HCEC 1CT (cell line): ENCODE measurements at regions not wholly inside any gene's neighbourhood (a gene's known extent, or its start where the extent isn't known, plus 50 kb on each side); places are given as distances from the start of the nearest gene placed in this dataset.

Experiments used
- DNase-seq: peaks from one replicate; pipeline ENCODE4 v3.0.0-alpha.2; 2017

DNA sequence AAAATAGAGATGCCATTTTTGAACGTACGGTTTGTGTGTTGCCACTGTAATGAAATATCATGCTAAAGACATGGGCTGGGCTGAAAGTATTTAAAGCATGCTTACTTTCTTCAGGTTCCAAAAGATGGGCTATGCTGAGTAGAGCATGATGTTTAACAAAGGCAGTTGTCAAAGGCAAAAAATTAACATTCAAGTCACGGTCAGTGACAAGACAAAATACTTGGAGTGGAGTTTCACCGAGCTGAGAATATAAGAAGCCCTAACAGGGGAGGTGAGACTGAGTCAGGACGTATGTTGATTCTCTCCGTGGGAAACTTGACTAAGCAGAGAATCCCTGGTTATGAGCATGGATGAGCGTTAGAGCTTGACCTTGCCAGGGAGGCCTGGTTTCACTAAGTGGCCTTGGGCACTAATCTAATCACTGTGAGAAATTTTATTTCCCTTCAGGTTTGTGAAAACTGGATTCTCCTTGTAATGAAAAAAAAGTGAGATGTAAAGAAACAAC, 218.2 kb upstream of the ADAMTS9 start:
- no peak for DNase-seq

DNA sequence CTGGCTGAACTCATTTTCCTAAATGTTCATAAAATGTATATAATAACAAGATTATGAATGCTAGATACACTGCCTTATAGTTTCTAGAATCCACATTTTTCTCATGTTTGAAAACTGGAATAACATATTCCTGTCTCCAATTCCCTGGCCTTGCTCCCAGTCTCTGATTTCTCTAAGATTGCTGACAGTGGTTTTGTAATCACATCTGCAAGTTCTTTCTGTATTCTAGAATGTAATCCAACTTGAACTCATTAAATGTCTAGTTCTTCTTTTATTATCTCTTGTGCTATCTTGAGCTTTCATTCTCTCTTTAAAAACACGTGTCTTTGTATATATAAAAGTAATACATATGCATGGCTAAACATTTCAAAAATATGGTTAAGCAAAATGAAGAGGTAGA, 215.2 kb upstream of the ADAMTS9 start:
- no peak for DNase-seq

DNA sequence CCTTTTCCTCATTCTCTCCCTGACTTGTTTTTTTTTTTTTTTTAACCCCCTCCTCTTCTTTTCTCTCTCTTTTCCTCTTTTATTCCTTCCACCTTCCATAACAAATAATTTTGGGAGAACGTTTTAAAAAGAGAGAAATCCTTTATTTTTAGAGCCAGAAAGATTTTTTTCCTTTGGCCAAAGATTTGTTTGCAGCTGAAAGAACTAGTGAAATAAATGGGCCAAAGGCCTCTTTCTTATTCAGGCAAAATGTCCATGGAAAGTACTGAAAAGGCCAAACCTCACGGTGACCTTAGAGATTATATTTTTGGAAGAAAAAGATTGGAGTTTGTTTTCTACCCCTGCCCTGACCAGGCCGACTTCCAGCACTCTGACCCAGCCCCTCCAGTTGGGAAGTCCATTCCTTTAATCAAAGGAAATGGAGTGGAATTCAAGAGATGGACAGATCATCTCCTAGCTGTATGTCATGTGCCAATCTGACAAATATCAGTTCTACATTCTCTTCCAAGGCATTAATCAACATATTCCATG, 214.3 kb upstream of the ADAMTS9 start:
- DNase-seq, result no peak

DNA sequence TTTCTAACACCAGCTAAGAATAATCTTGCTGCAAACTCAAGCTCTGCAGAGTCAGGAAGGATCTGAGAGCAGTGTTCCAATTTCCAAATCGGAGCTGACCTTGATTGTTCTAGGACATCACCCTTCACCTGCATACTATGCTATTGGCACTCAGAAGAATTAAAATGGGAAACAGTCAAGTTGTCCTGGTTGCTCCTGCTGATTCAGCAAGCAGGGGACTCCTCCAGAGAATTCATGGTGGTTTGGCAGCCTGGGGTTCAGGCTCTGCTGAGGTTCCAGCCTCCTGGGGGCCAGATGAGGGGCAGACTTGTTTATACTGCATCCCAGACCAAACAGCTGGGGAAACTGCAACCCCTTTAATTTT, 213.7 kb upstream of the ADAMTS9 start:
- DNase-seq, result no peak

DNA sequence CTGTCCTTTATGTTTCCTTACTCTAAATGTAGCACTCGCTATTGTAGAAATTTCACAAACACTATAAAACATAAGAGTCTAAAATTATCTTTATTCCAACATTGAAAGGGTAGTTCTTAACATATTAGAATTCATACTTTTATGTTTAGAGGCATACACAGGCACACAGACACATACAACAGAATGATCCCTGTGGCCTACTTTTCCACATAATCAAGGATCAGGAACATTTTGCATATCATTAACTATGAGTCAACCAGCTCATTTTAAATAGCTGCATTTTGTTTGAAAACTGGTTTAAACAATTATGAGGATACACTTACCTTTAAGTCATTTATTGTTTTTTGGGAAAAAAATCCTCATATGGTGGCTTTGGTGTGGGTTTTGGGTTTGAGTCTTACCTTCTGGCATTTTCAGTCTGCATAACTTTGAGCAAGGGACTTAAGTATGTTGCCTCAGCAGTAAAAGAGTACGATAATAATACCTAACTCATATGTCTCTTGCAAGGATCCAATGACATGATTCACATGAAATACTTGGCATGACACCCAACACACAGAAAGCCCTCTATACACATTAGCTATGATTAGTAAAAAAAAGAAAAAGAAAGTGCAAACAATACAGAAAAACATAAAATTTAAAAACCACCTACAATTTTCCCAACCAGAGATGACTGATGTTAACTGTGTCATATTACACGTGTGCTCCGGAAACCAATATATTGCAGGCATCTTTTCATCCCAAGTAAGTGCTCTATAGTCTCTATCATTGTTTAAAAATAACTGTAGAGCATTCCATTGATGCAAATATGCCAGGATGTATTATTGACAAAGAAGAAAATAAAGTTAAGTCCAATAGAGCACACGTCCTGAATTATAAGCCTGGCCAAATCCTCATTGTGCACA, 213.1 kb upstream of the ADAMTS9 start:
- peak; percentile 49 for DNase-seq

DNA sequence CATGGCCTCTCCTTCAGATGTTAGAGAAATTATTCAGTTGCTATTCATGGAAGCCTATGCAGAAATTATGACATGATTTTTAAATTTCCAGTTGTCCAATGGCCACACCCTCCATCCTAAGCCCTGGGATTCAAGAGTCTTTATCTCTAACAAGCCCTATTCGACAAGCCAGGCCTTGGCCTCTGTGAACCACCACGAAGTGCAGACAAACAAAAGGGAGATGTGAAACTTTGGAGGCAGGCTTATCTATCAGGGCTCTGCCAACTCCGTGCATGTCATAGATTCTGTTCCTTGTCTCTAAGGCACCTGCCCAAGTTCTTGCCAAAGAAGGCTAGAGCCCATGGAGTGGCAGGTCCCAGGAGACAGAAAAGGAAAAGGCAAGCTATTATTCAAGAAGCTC, 212.4 kb upstream of the ADAMTS9 start:
- no peak for DNase-seq

DNA sequence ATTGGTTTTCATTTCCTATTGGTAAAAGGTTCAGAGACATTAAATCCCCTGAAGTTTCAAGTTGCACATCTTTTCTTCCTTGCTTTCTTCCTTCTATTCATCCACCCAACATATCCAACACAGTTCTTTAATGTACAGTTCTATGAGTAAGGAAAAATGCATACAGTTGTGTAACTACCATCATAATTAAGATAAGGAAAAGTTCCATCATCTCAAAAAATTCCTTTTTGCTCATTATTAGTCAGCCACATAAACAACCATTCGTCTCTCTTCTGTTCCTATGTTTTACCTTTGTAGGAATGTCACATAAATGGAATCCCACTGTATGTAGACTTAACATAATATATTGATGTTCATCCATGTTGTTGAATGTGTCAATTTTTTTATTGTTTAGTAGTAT, 211.1 kb upstream of the ADAMTS9 start:
- DNase-seq, result peak; percentile 27

DNA sequence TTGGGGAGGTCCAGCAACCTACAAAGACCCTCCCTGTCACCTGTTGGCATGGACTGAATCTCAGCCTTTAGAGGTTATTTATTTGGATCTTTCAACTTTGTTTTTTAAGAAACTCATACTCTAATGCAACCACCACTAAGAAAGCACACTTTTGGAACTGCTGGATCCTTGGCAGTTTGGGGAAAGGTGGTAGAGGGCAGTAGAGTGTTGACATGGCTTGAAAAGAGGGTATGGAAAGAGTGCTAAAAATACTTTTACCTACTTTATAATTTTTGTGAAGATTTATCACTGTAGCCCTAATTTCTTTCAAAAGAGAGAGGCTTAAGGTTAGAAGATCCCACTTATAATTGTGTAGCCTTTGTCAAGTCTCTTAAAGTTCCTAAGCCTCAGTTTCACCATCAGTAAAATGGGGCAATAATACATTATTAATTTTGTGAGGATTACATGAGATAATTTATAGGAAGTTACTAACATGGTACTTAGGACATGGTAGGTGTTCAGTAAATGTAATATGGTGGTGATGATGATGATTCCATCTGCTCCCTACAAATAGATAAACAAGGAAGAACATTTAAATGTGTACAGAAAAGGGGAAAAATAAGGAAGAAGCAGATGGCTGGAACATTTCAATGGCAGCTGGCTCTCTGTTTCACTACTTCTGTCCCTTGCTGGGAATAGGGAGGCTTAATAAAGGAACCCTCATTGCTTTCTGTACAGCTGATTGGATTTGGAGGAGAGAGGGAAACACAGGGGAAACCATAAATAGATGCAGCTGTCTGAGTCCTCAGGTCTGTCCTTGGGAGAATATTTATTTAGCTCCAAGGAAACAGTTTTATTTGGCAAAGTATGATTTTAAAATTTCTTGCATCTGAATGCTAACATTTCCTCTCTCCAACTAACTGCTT, 208.4 kb upstream of the ADAMTS9 start:
- DNase-seq, result no peak

DNA sequence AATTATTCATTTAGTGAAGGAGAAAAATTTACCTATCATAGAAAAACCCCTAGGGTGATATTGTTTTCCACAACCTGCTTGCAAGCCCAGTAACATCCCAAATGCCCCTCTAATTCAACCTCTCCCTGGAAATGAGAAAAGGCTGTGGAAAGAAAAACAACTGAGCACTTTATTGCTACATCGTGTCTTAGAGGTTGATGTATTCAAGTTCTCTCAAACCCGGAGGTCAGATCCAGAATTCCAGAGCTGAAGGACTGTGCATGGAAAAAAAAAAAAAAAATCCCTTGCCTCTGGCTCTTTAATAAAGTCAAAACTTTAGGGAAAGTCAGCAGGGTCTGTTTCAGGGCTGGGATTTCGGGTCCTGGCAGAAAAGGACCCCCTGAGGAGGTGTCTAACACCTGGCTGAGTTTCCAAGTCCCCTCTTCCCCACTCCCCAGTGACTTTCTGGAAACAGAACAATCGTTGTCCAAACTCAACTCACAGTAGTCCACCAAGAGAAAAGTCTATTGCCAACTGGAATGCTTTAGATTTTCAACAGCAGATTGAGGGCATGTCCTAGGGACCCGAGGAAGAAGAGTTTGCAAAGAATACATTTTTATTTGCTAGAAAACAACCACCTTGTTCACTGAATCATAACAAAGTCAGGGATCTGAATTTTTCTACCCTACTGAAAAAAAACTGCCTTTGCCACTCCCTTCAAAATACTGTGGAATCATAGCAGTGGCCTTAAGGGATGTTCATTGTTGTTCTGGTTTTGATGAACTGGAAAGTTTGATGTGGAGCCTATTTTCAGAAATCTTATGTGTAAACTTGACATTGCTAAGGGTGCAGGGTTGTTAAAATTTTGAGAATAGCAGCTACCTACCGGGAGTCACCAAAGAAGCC, 207.5 kb upstream of the ADAMTS9 start:
- DNase-seq, result no peak

DNA sequence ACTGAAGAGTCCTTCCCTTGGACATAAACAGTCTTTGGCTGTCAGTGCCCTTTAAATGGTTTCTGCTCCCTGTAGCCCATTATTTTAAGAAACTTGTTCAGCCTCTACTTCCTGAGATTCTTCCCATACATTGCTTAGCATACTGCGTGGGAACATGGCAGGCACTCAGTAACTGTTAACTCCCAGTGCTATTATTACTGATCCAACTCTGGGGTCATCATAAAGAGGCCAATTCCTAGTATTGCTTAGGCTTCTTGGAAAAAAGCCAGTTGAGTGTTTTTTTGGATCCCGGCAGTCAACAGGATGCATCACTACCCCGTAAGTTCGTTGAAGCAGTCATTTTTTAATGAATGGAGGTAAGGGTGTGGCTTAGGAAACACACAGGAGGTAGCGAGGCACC, 206.2 kb upstream of the ADAMTS9 start:
- DNase-seq, result no peak

DNA sequence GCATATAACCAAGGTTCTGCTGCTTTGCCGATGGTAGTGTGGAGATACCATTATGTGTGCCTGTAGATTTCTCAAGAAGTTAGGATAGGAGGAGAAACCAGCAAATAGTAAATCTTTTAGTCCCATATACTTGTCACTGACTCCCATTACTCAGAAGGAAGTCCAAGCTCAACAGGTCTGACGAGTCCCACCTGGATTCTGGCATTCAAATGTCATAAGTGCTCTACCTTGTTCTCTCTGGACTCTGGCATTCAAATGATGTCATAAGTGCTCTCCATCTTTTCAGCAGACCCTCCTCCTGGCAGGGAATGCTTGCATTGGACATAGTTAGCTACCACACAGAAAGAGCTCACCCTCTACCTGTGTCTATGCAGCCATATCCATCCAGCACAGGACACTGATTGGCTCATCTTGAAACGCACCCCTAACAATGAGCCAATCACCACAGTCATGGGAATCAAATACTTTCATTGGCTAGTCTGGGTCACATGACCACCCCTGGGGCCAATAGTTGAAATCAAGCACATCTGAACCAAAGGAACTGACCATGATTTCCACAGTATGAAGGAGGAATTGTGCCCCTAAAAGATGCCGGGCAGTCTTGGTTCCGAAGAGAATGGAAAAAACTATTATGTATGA, 205.0 kb upstream of the ADAMTS9 start:
- no peak for DNase-seq

DNA sequence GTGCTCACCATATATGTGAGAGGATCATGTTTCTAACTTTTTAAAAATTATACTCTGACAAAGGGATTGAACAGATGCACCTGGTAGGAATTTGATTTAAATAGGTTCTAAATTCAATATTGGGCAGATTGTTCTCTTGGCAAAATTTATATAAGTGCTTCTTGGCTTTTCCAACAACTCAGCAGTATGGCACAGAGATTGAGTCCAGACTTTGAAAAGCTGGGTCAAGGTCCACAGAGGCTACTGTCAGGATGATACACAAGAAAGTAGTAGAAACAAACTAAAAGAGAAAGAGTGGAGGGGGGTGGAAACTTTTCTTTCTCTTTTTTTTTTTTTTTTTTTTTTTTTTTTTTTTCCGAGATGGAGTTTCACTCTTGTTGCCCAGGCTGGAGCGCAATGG, 203.2 kb upstream of the ADAMTS9 start:
- DNase-seq, result no peak

DNA sequence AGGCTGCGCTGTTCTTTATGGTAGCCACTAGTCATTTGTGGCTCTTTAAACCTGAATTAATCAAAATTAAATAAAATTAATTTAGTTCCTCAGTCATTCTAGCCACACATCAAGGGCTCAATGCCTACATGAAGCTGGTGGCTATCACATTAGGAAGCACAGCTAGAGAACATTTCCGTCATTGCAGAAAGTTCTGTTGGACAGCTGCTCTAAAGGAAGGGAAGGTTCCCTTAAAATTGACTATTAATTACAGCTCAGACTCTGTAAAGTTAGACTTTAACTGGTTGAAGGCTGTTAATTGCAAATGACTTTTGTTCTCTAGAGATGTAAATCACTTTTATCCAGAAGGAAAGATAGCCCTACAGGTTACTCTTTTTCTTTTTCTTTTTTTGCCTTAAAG, 202.7 kb upstream of the ADAMTS9 start:
- no peak for DNase-seq

DNA sequence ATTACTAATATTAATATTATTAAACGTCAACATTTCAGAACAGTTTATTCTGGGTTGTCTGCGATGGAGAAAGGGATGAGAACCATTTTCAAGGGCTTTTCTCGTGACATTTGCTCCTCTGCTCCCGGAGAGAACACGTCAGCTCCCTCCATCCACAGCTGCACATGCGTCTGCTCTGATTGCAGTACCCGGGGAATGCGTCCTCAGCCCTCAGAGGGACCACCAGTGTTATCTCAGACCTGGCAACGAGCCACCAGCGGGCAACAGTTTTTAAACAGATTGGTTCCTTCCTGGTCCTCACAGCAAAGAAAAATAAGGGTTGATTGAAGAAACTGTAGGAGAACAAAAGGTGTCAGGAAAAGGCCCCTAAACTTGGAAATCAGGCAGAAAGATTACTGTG, 202.2 kb upstream of the ADAMTS9 start:
- DNase-seq, result no peak

DNA sequence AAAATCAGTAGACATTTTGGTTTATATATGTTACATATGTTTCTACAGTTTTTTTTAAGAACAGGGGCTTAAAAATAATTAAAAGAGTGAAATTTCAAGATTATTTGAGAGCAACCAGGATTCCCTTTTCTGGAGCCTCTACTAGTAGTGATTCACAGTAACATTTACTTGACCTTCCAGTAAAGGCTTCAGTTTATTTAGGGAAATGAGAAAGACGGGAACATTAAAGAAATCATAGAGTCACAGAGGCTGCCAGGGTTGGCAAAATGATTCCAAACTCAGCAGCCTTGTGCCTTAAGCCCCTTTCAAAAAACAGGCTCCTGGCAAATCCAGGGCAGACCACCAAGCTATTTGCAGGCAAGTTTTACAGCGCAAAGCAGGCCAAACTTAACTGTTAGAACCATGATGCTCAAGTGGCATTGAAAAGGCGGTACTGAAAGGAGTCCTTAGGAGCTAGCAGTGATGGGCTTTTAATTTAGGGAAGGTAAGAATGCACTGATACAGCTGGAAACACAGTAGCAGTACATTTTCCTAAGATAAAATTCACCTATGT, 201.1 kb upstream of the ADAMTS9 start:
- DNase-seq, result no peak

DNA sequence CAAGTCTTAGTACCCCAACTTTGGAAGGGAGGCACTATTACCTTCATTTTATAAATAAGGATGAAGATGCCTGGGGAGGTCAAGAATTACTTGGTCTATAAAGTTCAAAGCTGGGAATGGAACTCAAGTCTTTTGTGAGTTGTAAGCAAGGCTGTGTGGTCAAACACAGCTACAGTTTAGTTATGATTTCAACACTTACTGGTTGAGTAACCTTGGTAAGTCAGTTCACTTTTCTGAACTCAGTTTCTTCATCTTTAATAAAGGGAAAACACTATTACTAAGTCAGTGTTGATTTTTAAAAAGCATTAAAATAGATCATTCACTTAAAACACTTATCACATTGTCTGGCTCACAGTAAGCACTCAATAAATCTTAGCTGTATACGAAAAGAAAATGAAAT, 200.4 kb upstream of the ADAMTS9 start:
- no peak for DNase-seq

DNA sequence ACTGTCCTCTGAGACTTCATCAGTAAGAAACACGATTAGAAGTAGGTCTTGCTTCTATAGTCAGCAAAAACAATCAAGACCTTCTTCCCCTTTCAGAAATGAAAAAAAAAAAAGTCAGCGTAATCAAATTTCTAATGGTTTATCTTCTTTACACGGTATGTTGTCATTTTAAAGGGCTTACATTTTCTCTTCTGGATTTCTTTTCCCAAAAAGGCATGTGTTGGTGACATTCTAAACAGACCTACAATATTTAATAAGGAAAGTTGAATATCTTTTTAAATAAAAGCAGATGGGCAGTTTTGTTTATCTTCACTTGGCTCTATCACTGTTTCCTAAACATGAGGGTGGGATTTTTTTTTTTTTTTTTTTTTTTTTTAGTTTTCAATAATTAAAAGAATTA, 197.3 kb upstream of the ADAMTS9 start:
- DNase-seq, result no peak

DNA sequence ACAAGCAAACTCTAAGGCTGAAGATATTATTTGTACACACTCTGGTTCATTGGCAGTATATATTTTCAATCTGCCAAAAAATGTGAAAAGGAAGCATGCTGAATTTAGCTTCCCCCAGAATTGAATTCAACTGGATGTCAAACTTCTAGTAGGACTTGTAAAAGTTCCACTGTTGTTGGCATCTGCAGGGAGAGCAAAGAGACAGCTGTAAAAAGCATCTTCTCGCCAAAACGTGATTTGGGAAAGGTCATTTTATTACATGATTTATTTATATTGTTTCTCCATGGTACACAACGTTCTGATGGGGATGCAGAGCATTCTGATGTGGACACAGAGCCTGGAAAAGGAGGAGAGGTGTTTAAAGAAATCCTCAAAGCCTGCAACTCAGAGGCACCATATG, 196.7 kb upstream of the ADAMTS9 start:
- DNase-seq, result no peak

DNA sequence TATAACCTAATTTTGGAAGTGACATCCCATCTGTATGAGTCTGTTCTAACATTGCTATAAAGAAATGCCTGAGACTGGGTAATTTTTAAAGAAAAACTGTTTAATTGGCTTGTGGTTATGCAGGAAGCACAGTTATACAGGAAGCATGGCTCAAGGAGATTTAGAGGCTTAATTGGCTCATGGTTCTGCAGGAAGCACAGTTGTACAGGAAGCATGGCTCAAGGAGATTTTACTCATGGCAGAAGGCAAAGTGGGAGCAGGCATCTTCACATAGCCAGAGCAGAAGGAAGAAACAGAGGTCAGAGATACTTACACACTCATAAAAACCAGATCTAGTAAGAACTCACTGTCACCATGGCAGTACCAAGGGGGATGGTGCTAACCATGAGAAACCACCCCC, 193.1 kb upstream of the ADAMTS9 start:
- DNase-seq, result no peak

DNA sequence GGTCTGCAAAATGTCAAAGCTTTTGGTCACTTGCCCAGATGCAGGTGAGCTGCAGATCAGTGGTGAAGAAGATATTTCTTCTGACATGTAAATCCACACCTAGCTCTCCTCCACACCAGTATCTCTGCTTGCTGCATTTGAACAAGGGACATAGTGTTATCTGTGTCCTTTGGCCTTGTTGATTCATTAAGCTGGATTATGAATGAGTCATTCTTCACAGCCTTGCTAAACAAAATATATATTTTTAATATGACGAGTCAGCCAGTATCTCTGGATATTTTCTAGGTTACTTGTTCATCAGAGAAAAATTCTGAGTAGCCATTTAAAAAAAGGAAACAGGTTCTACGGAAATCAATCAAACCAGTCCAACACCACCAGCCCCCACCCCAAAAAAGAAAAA, 190.6 kb upstream of the ADAMTS9 start:
- DNase-seq, result peak; percentile 52

DNA sequence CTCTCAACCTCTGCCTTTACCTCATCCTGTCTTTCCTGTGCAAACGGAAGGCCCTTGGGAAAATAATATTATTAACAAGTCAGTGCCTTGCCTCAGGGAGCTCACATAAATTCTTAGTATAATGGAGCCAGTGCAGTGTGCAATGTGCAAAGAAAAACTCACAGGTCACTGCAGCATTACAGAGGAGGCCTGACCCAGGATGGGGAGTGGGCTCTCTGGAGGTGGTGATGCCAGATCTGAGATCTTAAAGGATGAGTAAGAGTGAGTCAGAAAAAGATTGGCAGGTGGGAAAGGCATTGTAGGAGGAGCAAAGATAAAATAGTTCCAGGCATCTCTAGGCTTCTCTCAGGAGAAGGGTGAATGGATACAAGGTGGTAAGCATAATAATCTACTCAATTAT, 185.6 kb upstream of the ADAMTS9 start:
- no peak for DNase-seq

DNA sequence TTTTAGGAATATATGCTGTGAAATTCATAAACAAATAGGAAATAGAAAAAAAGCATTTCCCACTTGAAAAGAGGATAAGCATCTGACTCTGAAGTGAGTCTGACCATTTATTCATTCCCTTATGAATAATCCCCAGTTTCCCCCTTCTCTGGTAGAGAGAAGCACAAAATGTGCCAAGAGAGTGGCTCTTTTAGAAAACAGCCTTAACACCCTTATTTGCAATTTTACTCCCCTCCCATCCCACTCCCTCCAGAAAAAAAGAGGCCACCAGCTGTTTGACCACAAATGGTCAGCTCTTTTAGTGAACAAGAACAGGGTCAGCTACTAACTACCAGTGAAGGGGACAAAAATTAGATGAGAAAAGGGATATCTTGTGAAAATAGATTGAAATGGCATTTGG, 184.5 kb upstream of the ADAMTS9 start:
- DNase-seq, result no peak
